ENCODE measurements at regions not wholly inside any gene's neighbourhood (a gene's known extent, or its start where the extent isn't known, plus 50 kb on each side); places are given as distances from the start of the nearest gene placed in this dataset.

DNA sequence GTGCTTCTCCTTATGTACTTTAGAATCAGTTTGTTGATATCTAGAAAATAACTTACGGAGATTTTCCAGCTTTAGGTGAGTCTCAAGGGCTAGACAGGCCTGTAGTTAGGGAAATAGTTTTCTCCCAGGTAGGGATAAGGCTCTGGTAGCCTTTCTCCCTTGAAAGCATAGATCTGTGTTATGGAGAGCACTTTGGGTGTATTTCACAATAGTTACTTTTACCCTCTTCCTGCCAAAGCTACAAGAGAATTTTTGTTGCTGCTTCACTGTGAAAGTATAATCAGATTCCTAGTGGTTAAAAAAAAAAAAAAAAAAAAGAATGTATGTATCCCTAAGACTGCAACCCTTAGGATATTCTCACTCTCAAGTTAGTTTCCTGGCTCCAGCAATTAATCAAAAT is 267.5 kb downstream of the PIK3C3 start:
- no peak for DNase-seq (ENCODE audit: low spot score in 2 of 2)
- intact Hi-C loops (cut with DNase I; ENCODE audit: low total_unique reads), result no loop called here
- 82 to 85% methylated on average over 1 of the region's 1 CpG for WGBS, 2 donors
- no peak overlapping the region for H3K4me3 ChIP-seq (ENCODE audit: low read depth, poor library complexity, severe bottlenecking)
- TF ChIP-seq POLR2A (IDR thresholded peaks at IDR 0.05) (no peak), CTCF (IDR thresholded peaks at IDR 0.05) (no peak)

DNA sequence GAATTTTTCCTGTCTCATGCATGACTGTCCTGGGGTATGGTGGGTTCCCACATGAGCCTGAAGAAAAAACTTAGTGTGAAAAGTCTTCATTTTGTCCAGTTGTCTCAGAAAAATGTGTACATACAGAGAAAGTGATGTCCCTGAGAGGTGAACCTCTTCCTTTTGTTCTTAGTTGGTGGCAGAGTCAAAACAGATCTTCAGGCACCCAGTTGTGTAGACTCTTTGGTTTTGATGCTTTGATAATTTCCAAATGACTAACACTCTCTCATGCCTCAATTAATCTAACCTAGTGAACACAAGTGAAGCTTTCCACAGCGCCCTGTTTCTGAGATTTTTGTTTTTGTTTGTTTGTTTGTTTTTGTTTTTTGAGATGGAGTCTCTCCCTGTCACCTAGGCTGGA is 273.5 kb downstream of the PIK3C3 start:
- DNase-seq (ENCODE audit: low spot score in 2 of 2), result no peak
- TF ChIP-seq CTCF (IDR thresholded peaks at IDR 0.05) (no peak), POLR2A (IDR thresholded peaks at IDR 0.05) (no peak)
- intact Hi-C loops (cut with DNase I; ENCODE audit: low total_unique reads), result no loop called here
- H3K4me3 ChIP-seq (ENCODE audit: low read depth, poor library complexity, severe bottlenecking), result no peak overlapping the region
- 86 to 90% methylated on average over 1 of the region's 1 CpG for WGBS, 2 donors

GRCh38 chr18:42229211-42230210 is 274.5 kb downstream of the PIK3C3 start:
- WGBS, 2 donors, result 87 to 93% methylated on average over 2 of the region's 2 CpGs
- intact Hi-C loops (cut with DNase I; ENCODE audit: low total_unique reads), result no loop called here
- DNase-seq (ENCODE audit: low spot score in 2 of 2), result no peak
- no peak overlapping the region for H3K4me3 ChIP-seq (ENCODE audit: low read depth, poor library complexity, severe bottlenecking)
- TF ChIP-seq CTCF (IDR thresholded peaks at IDR 0.05) (no peak), POLR2A (IDR thresholded peaks at IDR 0.05) (no peak)

- no peak overlapping the region for H3K4me3 ChIP-seq (ENCODE audit: low read depth, poor library complexity, severe bottlenecking)
- WGBS, 2 donors, result 39 to 48% methylated on average over 2 of the region's 2 CpGs
- DNase-seq (ENCODE audit: low spot score in 2 of 2), result no peak
- TF ChIP-seq POLR2A (IDR thresholded peaks at IDR 0.05) (no peak), CTCF (IDR thresholded peaks at IDR 0.05) (no peak)
- intact Hi-C loops (cut with DNase I; ENCODE audit: low total_unique reads), result no loop called here
Measured at GRCh38 chr18:42230636-42231035, 275.6 kb downstream of the PIK3C3 start.

GRCh38 chr18:42231284-42231683 is 276.2 kb downstream of the PIK3C3 start:
- intact Hi-C loops (cut with DNase I; ENCODE audit: low total_unique reads), result no loop called here
- no peak for DNase-seq (ENCODE audit: low spot score in 2 of 2)
- no peak for TF ChIP-seq CTCF (IDR thresholded peaks at IDR 0.05)
- TF ChIP-seq POLR2A (IDR thresholded peaks at IDR 0.05), result no peak
- H3K4me3 ChIP-seq (ENCODE audit: low read depth, poor library complexity, severe bottlenecking), result no peak overlapping the region
